NCI-H2107 treated with DMSO at 0.1 percent for 48 hours (cell line): ENCODE measurements at regions not wholly inside any gene's neighbourhood (a gene's known extent, or its start where the extent isn't known, plus 50 kb on each side); places are given as distances from the start of the nearest gene placed in this dataset.

ENCODE experiments used
- DNase-seq: peaks from one replicate; lab custom pipeline; 2025; ENCODE audit not compliant: unreplicated experiment; lab: John Stamatoyannopoulos, UW

DNA sequence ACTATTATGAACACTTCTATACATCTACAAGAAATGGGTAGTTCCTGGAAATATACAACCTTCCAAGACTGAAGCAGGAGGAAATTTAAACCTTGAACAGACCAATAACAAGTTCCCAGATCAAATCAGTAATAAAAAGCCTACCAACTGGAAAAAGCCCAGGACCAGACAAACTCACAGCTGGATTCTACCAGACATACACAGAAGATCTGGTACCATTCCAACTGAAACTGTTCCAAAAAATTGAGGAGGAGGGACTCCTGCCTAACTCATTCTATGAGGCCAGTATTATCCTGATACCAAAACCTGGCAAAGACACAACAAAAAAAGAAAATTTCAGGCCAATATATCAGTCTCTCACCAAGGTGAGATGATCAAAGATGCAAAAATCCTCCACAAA is 189.4 kb downstream of the RPS29 start:
- DNase-seq: no peak

DNA sequence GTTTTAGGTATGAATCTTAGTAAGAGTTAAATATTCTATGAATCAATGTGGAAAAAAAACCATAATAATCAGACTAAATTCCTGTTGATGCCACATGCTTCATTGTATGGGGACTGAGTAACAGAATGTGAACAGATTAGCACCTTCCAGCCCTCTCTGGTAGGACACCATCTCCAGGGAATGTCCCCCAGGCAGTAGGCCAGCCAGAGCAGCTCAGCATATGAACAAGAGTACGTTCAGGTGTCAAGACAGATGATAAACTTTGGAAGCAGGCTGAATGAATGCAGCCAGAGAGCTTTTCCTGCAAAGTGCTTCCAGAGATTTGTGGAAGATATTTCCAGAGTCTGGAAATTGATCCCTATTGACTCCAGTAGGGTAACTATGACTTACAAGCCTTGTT is 204.4 kb downstream of the RPS29 start:
- DNase-seq: no peak

DNA sequence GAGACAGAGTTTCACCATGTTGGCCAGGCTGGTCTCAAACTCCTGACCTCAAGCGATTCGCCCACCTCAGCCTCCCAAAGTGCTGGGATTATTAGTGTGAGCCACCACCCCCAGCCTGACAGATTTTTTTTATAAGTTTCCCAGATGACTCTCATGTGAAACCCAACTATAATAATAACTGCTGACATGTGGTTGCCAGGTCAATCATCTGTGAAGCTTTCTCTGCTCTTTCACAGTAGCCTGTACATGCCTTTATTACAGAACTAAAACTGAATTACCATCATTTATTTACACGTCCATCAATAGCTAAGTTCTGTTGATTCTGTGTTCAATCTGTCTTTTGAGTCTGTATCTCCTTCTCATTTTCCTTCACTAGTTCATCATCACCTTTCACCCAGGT is 218.5 kb downstream of the RPS29 start:
- DNase-seq: no peak

DNA sequence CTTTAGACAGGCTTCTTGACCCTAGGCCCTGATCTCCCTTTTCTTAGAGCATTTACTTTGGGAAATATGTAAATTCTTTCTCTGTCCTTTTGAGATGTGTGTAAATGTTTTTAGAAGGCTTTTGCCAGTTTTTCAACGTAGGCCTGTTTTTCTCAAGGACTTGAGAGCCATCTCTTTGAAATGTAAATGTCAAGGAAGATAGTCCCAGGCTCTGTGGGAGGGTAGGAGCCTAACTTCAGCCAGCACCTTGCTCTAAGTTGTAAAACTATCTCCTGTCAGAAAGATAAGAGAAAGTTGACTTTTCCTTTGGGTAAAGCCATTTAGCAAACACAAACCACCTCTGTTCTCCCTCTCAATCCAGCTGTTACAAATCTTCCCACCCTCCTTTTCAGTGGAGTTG is 219.8 kb downstream of the RPS29 start:
- DNase-seq: no peak

DNA sequence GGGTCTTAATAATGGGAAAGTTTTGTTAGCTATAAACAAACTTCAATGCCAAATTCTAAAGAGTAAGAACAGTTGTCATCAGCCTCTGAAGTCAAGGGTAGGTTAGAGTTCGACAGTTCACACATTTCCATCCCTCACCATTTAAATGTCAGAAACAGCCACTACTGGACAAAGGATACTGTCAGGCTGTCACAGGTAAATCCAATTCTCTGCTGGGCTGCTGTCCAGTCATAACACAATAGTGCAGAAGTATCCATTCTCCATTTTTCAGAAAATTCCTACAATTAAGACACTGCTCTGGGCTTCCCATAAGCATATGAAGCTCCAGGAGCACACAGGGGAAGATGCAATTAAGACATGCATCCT is 221.4 kb downstream of the RPS29 start:
- DNase-seq: no peak

DNA sequence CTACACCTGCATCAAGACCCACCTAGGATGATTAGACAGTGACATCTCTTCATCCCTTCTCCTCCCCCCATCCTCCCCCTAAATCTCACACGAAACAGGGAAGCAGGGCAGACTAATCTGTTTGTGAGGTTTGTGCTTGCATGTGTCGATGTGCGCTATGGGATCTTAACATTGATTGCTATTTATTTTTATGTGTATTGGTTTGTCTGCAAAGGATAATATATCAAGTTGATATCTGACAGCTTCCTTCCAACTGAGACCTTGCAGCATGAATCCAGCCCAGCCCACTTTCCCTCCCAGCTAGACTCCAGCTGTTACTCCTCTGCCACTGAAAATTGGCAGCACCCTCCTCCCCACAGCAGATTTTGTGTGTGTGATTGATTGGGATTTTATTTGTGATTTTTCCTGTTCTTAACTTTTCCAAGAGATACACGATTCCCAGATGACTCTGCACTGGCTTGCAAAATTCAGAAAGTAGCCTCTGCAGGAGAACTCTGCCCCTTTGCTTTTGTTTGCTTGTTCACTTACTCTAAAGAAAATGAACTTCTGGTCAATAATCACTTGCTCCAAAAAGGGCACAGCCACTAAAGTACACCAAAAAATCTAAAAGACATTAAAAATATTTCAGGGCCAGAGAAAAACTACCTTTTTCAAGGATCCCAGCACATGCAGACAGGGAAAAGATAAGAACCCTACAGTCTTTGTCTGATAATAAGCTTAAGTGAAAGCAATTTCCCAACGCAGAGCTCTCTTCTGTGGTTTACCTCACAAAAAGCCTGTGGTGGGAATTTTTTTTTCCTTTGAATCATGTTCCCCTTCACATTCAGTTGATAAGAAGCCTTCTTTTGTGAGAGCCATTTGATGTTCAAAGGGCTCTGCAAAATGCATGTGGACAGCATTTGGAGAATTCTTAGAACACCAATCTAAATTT is 222.1 kb downstream of the RPS29 start:
- DNase-seq: peak; percentile 65

DNA sequence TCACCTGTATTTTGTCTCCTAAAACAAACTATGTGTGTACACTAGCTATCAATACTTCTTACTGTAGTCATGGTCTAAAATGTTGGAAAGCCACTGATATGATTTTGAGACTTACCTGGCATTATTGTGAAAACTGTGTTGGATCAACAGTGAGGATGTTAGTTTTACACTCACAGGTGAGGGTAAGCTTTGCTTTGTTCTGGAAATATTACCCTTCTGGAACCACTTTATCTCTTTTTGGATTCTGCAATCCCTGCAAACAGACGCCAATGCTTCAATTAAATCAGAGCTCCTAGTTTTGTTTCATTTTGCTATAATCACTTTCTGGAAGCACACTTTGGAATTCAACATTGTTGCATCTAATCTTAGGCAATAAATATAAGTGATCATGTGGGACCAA is 223.3 kb downstream of the RPS29 start:
- no peak for DNase-seq

DNA sequence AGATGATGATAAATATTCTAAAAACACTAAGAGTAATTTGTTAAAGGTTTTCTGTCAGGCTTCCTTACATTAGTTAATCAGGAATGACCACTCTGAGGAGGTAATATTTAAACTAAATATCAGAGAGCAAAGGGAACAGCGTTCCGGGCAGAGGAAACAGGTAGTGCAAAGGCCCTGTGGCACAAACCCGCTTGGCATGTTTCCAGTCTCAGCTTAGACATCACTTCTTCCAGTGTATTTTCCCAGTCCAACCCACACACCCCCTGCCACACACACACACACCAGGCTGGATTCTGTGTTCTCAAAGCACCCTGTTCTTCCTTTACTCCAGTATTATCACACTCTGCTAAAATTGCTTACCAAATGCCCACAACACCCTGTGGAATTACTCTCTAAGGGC is 247.1 kb downstream of the RPS29 start:
- no peak for DNase-seq

DNA sequence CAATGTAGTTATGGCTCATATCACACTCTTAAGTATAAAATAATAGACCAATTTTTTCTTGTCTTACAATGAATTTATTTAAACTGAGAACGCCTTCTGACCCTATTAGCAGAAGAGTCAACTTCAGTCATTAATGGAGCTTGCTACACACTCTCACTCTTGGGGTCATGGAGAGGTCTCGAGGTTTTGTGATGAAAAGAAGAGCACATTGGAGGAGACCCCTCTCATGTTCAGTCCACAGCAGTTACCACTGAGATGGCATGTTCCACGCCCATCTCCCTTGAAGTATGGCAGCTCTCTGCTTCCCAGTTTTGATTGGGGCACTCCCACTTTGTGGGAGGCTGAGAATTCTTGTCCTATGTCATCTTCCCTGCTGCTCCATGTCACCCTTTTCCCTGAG is 266.4 kb downstream of the RPS29 start:
- no peak for DNase-seq

DNA sequence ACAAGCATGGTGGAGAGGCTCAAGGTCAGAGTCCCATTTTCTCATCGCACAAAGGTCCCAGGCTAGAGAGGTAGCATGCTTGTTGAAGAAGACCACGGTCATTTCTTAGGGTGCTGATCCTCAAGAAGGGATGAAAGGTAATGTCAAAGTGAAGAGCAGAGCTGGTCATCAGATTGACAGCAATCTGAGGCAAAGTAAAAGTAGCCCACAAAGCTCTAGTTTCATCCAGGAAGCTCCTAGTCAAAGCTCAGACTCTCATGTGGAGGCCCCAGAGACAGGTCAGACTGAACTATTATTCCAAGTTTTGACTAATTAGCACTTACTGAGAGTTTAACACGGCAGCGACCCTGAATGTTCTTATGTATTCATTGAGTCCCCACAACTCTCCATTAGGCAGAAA is 270.6 kb downstream of the RPS29 start:
- no peak for DNase-seq

DNA sequence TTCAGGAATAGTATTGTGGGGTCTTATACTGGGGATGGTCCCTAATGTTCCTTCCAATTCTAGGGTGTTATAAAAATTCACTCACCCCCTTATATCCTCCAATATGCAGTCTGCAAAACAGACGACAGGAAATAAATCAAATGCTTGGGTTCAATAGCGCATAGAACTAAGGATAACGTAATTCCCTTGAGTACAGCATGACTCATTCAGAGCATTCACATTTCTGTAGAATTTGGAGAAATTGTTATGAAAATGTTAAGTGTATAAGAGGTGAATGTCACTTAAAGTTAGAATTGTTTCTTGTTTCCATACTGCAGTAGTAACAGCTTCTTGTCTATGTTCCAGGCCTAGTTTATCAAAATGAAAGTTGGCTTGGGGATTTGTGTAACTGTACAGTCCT is 271.4 kb downstream of the RPS29 start:
- no peak for DNase-seq

DNA sequence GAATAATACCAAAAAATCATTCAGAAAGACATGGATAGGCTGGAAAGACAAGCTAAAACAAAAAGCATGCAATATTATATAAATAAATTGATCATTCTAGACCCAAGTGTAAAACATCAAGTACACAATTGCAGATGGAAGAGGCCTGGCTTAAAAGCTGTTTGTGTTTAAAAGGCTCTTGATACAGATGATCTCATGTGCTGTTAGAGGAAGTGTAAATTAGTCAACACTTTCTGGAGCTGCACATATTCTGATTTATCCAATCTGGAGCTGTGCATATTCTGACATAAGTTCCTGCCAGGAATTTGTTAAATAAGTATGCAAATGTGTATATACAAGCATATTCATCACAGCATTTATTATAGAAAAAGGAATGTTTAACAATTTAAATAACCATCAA is 273.1 kb downstream of the RPS29 start:
- DNase-seq: no peak

DNA sequence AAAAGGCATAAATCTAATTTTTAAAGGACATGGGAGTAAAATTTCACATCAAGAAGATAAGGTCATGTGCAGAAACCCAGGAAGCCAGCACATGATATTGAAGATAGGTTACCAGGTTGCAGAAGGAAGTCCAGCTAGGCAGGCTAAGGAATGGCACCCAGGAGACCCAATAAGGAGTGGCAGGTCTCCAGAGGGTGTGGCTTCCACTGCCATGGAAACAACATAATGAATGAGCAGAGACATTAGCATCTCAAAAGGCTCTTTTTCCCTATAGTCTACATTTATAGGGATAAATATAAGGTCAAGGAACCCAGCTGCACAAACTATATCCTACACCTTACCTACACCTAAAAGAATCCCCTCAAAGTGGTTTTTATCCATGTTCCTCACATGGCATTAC is 275.9 kb downstream of the RPS29 start:
- DNase-seq: no peak

DNA sequence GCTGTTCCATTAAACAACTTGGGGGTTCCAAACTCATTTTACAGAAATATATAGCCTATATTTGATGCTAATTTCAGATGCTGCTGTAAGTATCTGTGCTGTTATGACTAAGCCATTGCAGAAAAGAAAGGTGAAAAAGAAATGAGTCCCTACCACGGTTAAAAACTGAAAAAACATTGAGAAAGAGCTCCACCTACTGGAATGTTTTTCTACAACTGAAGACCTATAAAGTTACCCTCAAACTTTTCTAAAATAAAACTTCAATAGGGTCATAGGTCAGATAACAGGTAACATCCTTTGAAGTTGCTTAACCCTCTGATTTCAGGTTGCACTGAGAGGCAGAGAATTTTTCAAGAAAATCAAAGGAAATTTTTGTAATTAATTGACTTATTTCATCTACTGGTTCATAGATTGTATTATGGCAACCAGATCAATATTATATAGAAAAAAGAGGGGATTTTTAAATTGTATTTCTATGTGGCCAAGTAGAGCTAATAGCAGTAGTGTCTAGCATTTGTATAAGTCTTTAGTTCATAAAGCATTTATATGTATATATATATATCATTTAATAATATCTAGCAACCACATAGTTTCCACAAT is 279.9 kb downstream of the RPS29 start:
- peak; percentile 6 for DNase-seq

DNA sequence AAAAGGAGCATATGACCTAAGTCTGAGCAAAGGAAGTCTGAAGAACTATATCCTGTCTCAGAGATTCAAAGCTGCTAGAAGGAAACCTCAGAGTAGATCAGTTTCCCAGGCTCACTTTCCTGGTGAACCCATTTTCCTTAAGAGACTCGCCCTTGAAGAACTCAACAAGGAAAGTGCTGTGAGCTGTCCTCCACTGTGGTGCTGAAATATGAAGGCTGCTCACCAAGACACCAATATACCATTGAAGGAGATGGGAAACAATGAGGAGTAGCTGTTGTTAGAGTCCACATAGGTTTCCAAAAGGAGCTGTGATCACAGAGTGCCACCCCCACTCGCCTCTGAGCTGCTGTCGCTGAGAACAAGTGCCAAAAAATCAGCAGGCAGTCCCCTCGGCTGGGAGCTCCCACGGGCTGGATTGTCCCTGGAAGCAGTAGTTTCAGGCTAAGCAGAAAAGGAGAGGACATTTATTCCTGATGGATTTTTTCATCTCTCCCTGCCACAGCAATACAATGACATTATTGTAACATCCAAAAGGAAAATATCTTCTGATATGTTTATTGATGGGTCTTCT is 282.1 kb downstream of the RPS29 start:
- DNase-seq: no peak

DNA sequence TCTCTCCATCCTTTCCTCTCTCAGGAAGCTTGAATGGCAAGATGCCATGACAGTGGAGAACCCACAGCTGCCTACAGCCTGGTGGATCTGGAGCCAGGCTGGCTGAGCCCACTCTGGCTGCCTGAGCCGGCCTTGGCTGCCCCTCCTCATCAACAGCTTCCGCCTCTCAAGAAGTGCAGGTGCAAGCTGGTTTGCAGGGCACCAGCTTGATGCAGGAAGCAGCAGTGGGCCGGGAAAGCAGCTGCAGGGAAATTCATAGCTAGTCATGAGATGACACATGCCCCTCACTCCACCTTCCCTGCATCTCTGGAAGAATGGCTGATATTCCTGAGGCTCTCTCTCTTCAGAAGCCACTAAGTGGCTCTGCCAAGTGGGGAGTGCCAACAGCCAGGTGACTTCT is 289.1 kb downstream of the RPS29 start:
- DNase-seq: no peak

DNA sequence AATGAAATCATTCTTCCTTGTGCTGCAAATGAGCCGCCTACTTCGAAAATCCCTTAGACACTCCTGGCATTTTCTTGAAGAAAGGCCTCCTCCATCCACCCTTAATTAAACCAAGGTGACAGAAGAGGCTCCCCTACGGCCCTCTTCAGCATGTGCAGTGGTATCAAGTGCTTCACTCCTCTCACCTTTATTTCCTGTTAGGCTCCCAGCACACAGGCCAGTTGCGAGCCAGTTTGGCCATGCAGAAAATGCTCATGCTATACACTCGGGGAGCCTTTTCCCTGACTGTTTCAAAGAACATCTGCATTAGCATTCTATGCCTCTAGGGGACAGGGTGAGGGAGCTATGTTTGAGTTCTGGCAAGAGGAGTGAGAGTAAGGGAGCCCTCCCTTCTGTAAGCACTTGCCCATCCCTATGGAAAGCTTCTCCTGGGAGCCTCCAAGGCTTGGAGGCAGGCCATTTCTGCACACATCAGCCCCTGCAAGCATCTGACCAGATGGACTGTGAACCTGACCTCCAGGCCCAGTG is 291.5 kb downstream of the RPS29 start:
- no peak for DNase-seq

DNA sequence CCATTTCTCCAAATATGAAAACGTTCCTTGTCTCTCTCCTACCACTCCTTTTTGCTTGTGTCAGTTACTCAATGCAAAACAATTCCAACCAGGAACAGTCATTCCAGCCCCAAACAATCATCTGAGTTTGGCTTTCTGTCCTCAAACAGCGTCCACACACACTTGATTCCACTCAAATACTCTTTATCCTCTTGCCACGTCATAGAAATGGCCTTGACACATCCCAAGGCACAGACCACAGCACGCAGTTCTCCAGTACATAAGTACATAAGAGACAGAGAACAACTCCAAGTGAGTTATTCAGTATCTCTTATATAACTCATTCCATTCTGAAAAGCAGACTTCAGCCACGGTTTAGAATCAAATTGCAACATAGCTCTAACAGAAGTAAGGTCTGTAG is 299.2 kb downstream of the RPS29 start:
- no peak for DNase-seq

DNA sequence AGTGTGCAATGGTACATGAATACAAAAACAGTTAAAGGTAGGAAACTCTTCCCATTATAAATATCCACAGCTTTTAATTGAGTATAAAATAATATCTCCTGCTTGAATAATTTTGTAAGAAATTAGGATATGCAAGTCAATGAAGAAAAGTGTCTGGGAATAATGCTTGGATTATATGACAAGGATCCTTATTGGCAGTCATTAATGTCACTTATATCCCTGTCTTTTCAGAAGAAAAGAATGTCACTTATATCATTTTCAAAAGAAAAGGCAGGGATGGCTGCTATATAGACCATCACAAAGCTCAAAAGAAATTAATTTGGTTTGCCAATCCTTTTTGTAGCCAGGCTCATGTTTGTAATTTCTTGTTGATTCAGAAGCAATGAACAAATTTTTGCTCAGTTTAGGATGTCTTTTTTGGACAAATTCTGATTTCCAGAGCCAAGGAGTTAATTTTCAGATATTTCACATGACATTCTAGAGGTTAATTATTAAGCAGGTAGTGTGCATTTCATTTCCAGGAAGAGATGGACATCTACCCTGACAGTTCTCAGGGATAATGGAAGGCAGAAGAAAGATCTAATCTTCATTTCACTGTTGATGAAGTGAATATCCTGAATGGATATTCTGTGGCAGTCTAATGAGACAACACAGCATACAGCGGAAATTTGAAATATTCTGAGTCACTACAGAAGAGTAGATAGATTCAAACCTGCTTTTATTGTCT is 299.8 kb downstream of the RPS29 start:
- DNase-seq: no peak

DNA sequence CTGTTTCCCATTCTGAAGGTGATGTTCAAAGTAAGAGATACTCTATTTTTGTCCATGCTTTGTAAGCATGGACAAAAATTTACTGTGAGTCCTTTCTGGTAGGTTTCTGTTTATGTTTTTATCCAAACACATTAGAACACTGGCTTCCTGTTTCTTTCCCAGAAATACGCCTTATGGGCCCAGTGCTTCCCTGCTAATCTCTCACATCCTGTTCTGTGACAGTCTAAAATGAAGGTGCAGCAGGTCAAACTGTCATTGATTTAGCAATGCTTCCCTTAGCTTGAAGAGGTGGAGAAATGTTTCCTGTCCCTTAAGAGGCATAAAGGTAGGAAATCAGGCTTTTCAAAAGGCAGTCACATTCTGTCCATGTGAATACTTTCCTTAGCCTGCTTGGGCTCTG is 305.6 kb downstream of the RPS29 start:
- DNase-seq: no peak

DNA sequence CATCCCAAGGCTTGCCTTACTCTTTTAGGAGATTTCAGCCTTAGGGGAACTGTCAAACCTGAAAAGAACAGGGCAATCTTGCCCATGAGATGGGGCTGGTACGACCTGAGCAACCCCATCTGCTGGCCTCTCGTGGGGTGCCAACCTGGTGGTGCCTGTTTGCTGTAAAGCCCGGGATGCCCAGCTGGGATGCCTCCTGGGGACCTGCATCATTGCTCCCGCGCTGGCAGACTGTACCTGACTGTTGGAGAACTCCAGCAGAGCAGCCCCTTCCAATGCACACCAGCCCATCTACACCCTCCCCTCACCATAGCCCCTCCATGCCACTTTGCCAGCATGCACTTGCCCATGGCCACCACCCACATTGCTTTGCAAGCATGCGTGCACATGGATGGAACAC is 335.7 kb downstream of the RPS29 start:
- DNase-seq: no peak

DNA sequence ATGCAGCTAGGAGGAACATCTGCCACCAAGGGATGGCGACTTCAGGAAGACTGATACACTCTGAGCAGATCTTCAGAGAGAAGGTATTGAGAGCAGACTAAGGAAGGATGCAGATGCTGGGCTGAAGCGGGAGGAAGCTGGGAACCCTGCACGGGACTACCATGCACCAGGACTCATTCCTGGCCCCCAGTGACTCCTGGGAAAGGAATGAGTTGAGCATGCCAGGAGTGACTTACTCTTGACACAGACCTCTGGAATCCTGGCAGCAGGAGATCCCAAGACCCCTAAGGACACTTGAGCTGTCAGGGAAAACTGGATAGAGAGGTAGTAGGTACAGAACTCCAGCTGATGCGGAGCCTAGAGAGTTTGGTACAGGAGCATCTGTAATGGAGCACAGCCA is 336.1 kb downstream of the RPS29 start:
- no peak for DNase-seq
